B cell (primary cell): ENCODE measurements at regions not wholly inside any gene's neighbourhood (a gene's known extent, or its start where the extent isn't known, plus 50 kb on each side); places are given as distances from the start of the nearest gene placed in this dataset.

ENCODE experiments used
- ATAC-seq: fragments of 200-7000 bp; cut with Tn5 transposase; one replicate; pipeline ENCODE4 v1.10.0; 2021; ENCODE audit warnings: low read depth, mild to moderate bottlenecking, moderate number of reproducible peaks, moderate library complexity
- CTCF ChIA-PET: fragments of 350-600 bp; sonication (Branson Sonifier 250); formaldehyde crosslinking; loops from one replicate; lab custom pipeline; 2021; ENCODE audit warnings: antibody characterized with exemption, inconsistent platforms; lab: Charles Lee
- POLR2A ChIA-PET: fragments of 350-600 bp; sonication (Branson Sonifier 250); formaldehyde crosslinking; loops from one replicate; lab custom pipeline; 2021; ENCODE audit warnings: antibody characterized with exemption; lab: Charles Lee
- DNase-seq: peaks from one replicate; pipeline ENCODE4 v3.0.0; 2013
- H2AFZ ChIP-seq: 2 replicates; pipeline ENCODE4 v1.6.1; 2012; ENCODE audit warnings: mild to moderate bottlenecking, low read depth, low read length; ENCODE audit not compliant: insufficient read depth, poor library complexity, severe bottlenecking
- H3K27ac ChIP-seq, 2 donors: 1 replicate in 1 of 2; 2 replicates in 1 of 2; pipeline ENCODE4 v1.5.1; 2012 to 2013; ENCODE audit warnings: low read length in 2 of 2, mild to moderate bottlenecking in 2 of 2, moderate library complexity in 1 of 2
- H3K27me3 ChIP-seq, 4 experiments: fragments of 200-600 bp in 1 of 4; sonication (generic) in 1 of 4; replicated peaks in 1 of 4; 1 replicate in 2 of 4; 2 replicates in 2 of 4; pipeline versions ENCODE4 v1.6.1 to v1.7.0; 2013 to 2016; ENCODE audit warnings: low read length in 3 of 4, mild to moderate bottlenecking in 2 of 4, mixed read lengths in 1 of 4, moderate library complexity in 1 of 4; ENCODE audit not compliant: insufficient read depth in 4 of 4, control insufficient read depth in 3 of 4; ENCODE audit errors: control extremely low read depth in 1 of 4
- H3K36me3 ChIP-seq, 2 experiments: replicated peaks in 1 of 2; 1 replicate in 1 of 2; 2 replicates in 1 of 2; pipeline versions ENCODE4 v1.6.1 to v1.7.1; 2013; ENCODE audit warnings: low read length in 1 of 2; ENCODE audit not compliant: insufficient read depth in 2 of 2, control insufficient read depth in 1 of 2; ENCODE audit errors: control extremely low read depth in 1 of 2, extremely low read depth in 1 of 2
- H3K4me1 ChIP-seq, 2 donors: fragments of 200-600 bp in 1 of 2; sonication (generic) in 1 of 2; 1 replicate in 1 of 2; 2 replicates in 1 of 2; pipeline versions ENCODE4 v1.5.1 to v1.6.1; 2013 to 2017; ENCODE audit warnings: low read length in 2 of 2; ENCODE audit not compliant: control insufficient read depth in 2 of 2, insufficient read depth in 2 of 2
- H3K4me2 ChIP-seq: replicated peaks from 2 replicates; pipeline ENCODE3; 2012; ENCODE audit warnings: mild to moderate bottlenecking, low read depth, low read length; ENCODE audit not compliant: poor library complexity, severe bottlenecking
- H3K4me3 ChIP-seq, 5 experiments: fragments of 200-600 bp in 1 of 5; sonication (generic) in 1 of 5; 1 replicate in 3 of 5; 2 replicates in 2 of 5; pipeline versions ENCODE4 v1.5.1 to v1.7.0; 2011 to 2016; ENCODE audit warnings: low read length in 4 of 5, mild to moderate bottlenecking in 4 of 5, low read depth in 2 of 5, control low read depth in 1 of 5, moderate library complexity in 1 of 5; ENCODE audit not compliant: insufficient read depth in 1 of 5; ENCODE audit errors: control extremely low read depth in 1 of 5, extremely low read depth in 1 of 5
- H3K79me2 ChIP-seq: fragments of 200-600 bp; sonication (generic); one replicate; pipeline ENCODE4 v1.6.0; 2016; ENCODE audit warnings: low read length; ENCODE audit not compliant: control insufficient read depth, insufficient read depth
- H3K9ac ChIP-seq: fragments of 200-600 bp; sonication (generic); 2 replicates; pipeline ENCODE4 v1.6.1; 2017; ENCODE audit warnings: mild to moderate bottlenecking, low read length, moderate library complexity
- H3K9me3 ChIP-seq, 3 donors: one replicate each; pipeline versions ENCODE4 v1.6.1 to v1.7.1; 2013; ENCODE audit warnings: low read length in 2 of 3; ENCODE audit not compliant: control insufficient read depth in 2 of 3, insufficient read depth in 1 of 3; ENCODE audit errors: control extremely low read depth in 1 of 3
- H4K20me1 ChIP-seq: 2 replicates; pipeline ENCODE4 v1.6.0; 2012; ENCODE audit warnings: mild to moderate bottlenecking, low read length; ENCODE audit not compliant: insufficient read depth, control insufficient read depth, poor library complexity, severe bottlenecking
- H3K27ac Mint-ChIP-seq: one replicate; pipeline ENCODE4 v1.8.0; 2021; ENCODE audit warnings: mixed read lengths
- H3K27me3 Mint-ChIP-seq: one replicate; pipeline ENCODE4 v1.8.0; 2021; ENCODE audit warnings: mixed read lengths
- H3K4me1 Mint-ChIP-seq: one replicate; pipeline ENCODE4 v1.8.0; 2021; ENCODE audit warnings: mixed read lengths
- H3K4me3 Mint-ChIP-seq: one replicate; pipeline ENCODE4 v1.8.0; 2021; ENCODE audit warnings: mixed read lengths
- H3K9me3 Mint-ChIP-seq: one replicate; pipeline ENCODE4 v1.8.0; 2022; ENCODE audit warnings: mixed read lengths; ENCODE audit not compliant: insufficient read depth
- CTCF ChIP-seq: fragments of 200-600 bp; IDR thresholded peaks from one replicate; pipeline ENCODE4 v1.8.0; 2022; ENCODE audit warnings: antibody characterized with exemption, mild to moderate bottlenecking
- EZH2 ChIP-seq: IDR thresholded peaks from 2 replicates; pipeline ENCODE4 v1.6.1; 2012; ENCODE audit warnings: borderline replicate concordance, low read depth, mild to moderate bottlenecking, moderate library complexity, low read length; ENCODE audit not compliant: insufficient read depth, poor library complexity, severe bottlenecking
- WGBS: methylation state at CpG from one replicate; pipeline ENCODE4 v1.1.5; 2013; ENCODE audit warnings: missing lambda C conversion rate; ENCODE audit not compliant: insufficient coverage; 5-methylcytosine and 5-hydroxymethylcytosine counted together
- intact Hi-C: fragments of 100-400 bp; cut with micrococcal nuclease; formaldehyde crosslinking; loops from one replicate; pipeline ENCODE4 v1.10.0; 2022

DNA sequence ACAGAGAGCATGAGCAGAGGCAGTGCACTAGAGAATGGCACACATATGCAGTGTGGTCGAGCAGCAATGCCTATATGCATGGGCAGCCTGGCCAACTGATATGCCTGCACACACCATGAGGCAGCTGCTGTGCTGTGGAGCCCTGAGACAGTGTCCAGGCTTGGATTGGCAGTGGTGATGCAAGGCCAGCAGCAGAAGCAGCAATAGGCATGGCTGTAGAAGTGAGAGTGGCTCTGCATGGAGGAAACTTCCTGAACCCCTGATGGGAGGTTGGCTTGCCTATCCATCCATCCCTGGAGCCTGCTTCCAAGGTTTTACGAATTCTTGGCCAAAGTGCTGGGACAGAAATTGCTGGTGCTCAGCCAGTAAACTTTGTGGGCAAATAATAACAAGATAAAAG lies 89.7 kb downstream of the DIRAS3 start:
- WGBS = 43% methylated on average over 1 of the region's 2 CpGs
- Histone ChIP-seq H2AFZ (no peak overlapping the region), H3K4me2 (no peak overlapping the region), H3K4me1 (no peaks in the 10 kb centered on the region), H3K27me3 (no peaks in the 10 kb centered on the region), H3K9me3 (peaks cover 4 to 10% (median 8%) of the 10 kb centered on the region in 3 donors), H3K36me3 (no peaks in the 10 kb centered on the region), H3K79me2 (no peaks in the 10 kb centered on the region), H4K20me1 (no peaks in the 10 kb centered on the region), H3K9ac (no peak overlapping the region), H3K4me3 (no peak overlapping the region), H3K27ac (no peak overlapping the region)
- no peaks in the 10 kb centered on the region for H3K4me1 Mint-ChIP-seq
- DNase-seq (no peak), ATAC-seq (no peak)
- H3K27me3 Mint-ChIP-seq = no peaks in the 10 kb centered on the region
- H3K4me3 Mint-ChIP-seq = no peak overlapping the region
- CTCF ChIA-PET = no interaction called here
- intact Hi-C loops = no loop called here
- POLR2A ChIA-PET = no interaction called here
- H3K27ac Mint-ChIP-seq = no peak overlapping the region
- TF ChIP-seq CTCF (no peak), EZH2 (no peak)
- peaks cover 8% of the 10 kb centered on the region for H3K9me3 Mint-ChIP-seq

DNA sequence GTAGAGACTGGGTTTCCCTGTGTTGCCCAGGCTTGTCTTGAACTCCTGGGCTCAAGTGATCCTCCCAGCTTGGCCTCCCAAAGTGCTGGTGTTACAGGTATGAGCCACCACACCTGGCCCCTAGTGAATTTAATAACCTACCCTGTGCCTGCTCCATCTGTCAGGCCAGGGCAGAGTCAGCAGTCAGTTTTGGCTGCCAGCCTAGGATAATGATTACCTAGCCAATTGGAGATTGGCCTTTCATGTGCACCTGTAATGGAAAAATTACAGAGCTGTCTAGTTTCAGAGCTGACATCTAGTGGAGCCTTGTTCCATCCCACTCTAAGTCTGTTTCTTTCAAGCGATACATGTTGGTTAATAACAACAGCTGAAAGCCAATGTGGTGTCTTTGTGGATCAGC lies 92.0 kb downstream of the DIRAS3 start:
- Histone ChIP-seq H3K79me2 (no peaks in the 10 kb centered on the region), H4K20me1 (no peaks in the 10 kb centered on the region), H3K9ac (no peak overlapping the region), H3K9me3 (peaks cover 3 to 9% (median 8%) of the 10 kb centered on the region in 3 donors), H3K36me3 (no peaks in the 10 kb centered on the region), H3K4me3 (no peak overlapping the region), H2AFZ (no peak overlapping the region), H3K27ac (no peak overlapping the region), H3K4me2 (no peak overlapping the region), H3K27me3 (no peaks in the 10 kb centered on the region), H3K4me1 (no peaks in the 10 kb centered on the region)
- Mint-ChIP-seq H3K27ac (no peak overlapping the region), H3K4me1 (no peaks in the 10 kb centered on the region), H3K4me3 (no peak overlapping the region), H3K27me3 (no peaks in the 10 kb centered on the region), H3K9me3 (peaks cover 4% of the 10 kb centered on the region)
- ATAC-seq (no peak), DNase-seq (no peak)
- POLR2A ChIA-PET = no interaction called here
- no CpG with 5 or more reads among the region's 1 CpG for WGBS
- CTCF ChIA-PET = interaction anchor here (0.6 kb wide), 1 partner anchor 15 kb away, joined by 3 read pairs; no protein-coding TSS in a partner anchor
- TF ChIP-seq EZH2 = no peak
- no peak for TF ChIP-seq CTCF
- intact Hi-C loops = no loop called here
